GM12878 (cell line): ENCODE measurements at regions not wholly inside any gene's neighbourhood (a gene's known extent, or its start where the extent isn't known, plus 50 kb on each side); places are given as distances from the start of the nearest gene placed in this dataset.

Experiments
- ATAC-seq: fragments of 200-7000 bp; cut with Tn5 transposase; 3 replicates; pipeline ENCODE4 v1.9.1; 2020; ENCODE audit warnings: mild to moderate bottlenecking, moderate library complexity
- BruUV-seq: library from RNA; stranded (reverse); fragments of 400-500 nt; replicated peaks from 2 replicates; lab custom pipeline; 2021; lab: Mats Ljungman, UMichigan
- CTCF ChIA-PET: fragments of 300-600 bp; sonication (Branson Sonifier 250); formaldehyde crosslinking; extraction: SDS; loops from one replicate; lab custom pipeline; 2021; ENCODE audit warnings: inconsistent platforms; lab: Yijun Ruan, JAX
- POLR2A ChIA-PET: fragments of 350-600 bp; formaldehyde crosslinking; extraction: SDS; loops from one replicate; lab custom pipeline; 2021; ENCODE audit warnings: inconsistent platforms; lab: Charles Lee
- RAD21 ChIA-PET: fragments of 300-600 bp; sonication (Branson Sonifier 250); formaldehyde crosslinking; loops from one replicate; lab custom pipeline; 2023; ENCODE audit warnings: antibody characterized with exemption; ENCODE audit not compliant: unreplicated experiment; lab: Charles Lee
- SMC1A ChIA-PET: fragments of 300-600 bp; sonication (Branson Sonifier 250); formaldehyde crosslinking; loops from one replicate; lab custom pipeline; 2023; ENCODE audit not compliant: unreplicated experiment, uncharacterized antibody; lab: Charles Lee
- DNase-seq: peaks from one replicate; pipeline ENCODE4 v3.0.0-alpha.2; 2011; ENCODE audit warnings: low read depth, low spot score
- FAIRE-seq: peaks from 3 replicates; lab custom pipeline; 2011; peaks lifted over from hg19 to GRCh38; lab: Jason Lieb, UNC
- H2AFZ ChIP-seq: 2 replicates; pipeline ENCODE4 v1.6.0; 2011; ENCODE audit warnings: low read depth, low read length, control low read depth; ENCODE audit not compliant: control insufficient read depth
- H3K27ac ChIP-seq: 2 replicates; pipeline ENCODE4 v1.5.1; 2011; ENCODE audit warnings: control low read depth; ENCODE audit not compliant: control insufficient read depth, insufficient read depth
- H3K27me3 ChIP-seq, 2 experiments: replicated peaks in 1 of 2; 2 replicates each; pipeline versions ENCODE4 v1.6.0 to v1.6.1; 2011; ENCODE audit warnings: low read length in 1 of 2; ENCODE audit not compliant: control insufficient read depth in 2 of 2, insufficient read depth in 2 of 2
- H3K36me3 ChIP-seq, 2 experiments: 2 replicates each; pipeline ENCODE4 v1.5.1; 2011; ENCODE audit warnings: low read length in 1 of 2; ENCODE audit not compliant: control insufficient read depth in 2 of 2, insufficient read depth in 2 of 2
- H3K4me1 ChIP-seq: 2 replicates; pipeline ENCODE4 v1.6.1; 2011; ENCODE audit warnings: mild to moderate bottlenecking, low read length, moderate library complexity, mixed read lengths; ENCODE audit not compliant: control insufficient read depth, insufficient read depth
- H3K4me2 ChIP-seq: 2 replicates; pipeline ENCODE4 v1.6.0; 2011; ENCODE audit warnings: control low read depth; ENCODE audit not compliant: control insufficient read depth, insufficient read depth
- H3K4me3 ChIP-seq: fragments of 200-600 bp; sonication (generic); 2 replicates; pipeline ENCODE4 v1.5.1; 2016
- H3K79me2 ChIP-seq: 2 replicates; pipeline ENCODE4 v1.6.0; 2011; ENCODE audit warnings: low read length; ENCODE audit not compliant: control insufficient read depth, insufficient read depth
- H3K9ac ChIP-seq: 2 replicates; pipeline ENCODE4 v1.8.0; 2011; ENCODE audit warnings: low read length, control low read depth, mixed read lengths; ENCODE audit not compliant: control insufficient read depth, insufficient read depth
- H3K9me3 ChIP-seq: replicated peaks from 3 replicates; pipeline ENCODE4 v1.5.1; 2011; ENCODE audit warnings: mild to moderate bottlenecking, low read length; ENCODE audit not compliant: control insufficient read depth, insufficient read depth
- H4K20me1 ChIP-seq: 2 replicates; pipeline ENCODE4 v1.6.0; 2011; ENCODE audit not compliant: control insufficient read depth, insufficient read depth
- WGBS: methylation state at CpG from one replicate; pipeline ENCODE4 v1.1.6; 2016; ENCODE audit warnings: low lambda C conversion rate; ENCODE audit not compliant: insufficient replicate concordance, insufficient coverage; ENCODE audit errors: missing lambda C conversion rate; 5-methylcytosine and 5-hydroxymethylcytosine counted together
- in situ Hi-C: fragments of 300-500 bp; cut with MboI; formaldehyde crosslinking; loops from 9 replicates; pipeline ENCODE4 v1.14.3; 2018; ENCODE audit warnings: mixed read lengths
- intact Hi-C: fragments of 100-400 bp; cut with micrococcal nuclease; formaldehyde crosslinking; loops from one replicate; pipeline ENCODE4 v1.14.2; 2022; ENCODE audit not compliant: unreplicated experiment
- TF ChIP-seq, protein P1 (sequence below): fragments of 450-650 bp; IDR thresholded peaks from 2 replicates; pipeline ENCODE4 v1.6.1; 2017; ENCODE audit warnings: antibody characterized with exemption, mild to moderate bottlenecking, moderate library complexity
- TF ChIP-seq, protein P2 (sequence below): IDR thresholded peaks from 2 replicates; pipeline ENCODE4 v1.6.1; 2012; ENCODE audit warnings: mild to moderate bottlenecking, low read depth, low read length

DNA sequence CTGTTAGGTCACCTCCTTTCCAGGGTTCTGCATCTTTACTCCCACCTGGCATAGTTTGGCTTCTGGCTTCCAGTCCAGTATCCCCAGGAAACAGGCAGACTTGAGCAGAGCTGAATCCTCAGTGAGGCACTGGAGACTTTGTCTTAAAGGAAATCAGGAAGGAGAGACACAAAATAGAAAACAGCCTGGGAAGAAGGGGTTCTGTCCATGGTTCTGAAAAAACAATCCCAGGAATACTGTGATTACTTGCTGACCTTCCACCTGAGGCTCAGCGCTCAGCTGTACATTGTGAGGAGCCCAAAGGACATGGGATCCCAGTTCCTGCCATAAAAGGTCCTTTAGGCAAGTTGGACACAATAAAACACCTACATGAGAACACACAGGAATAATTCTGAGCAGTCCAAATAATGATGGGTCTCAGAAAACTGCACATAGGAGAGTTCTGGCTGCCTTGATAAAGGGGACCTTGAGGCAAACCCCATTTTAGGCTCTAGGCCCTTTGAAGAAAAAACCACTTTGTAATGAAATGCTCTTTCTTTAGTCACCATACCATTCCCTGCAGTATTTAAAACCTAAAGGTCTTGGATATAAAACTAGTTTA lies 81.4 kb upstream of the CRHR1 start:
- Histone ChIP-seq H2AFZ (no peak overlapping the region), H4K20me1 (no peaks in the 10 kb centered on the region), H3K4me1 (no peaks in the 10 kb centered on the region), H3K27me3 (peaks cover 0 to 2% of the 10 kb centered on the region in 2 experiments; a peak in 3 of 4 replicates), H3K9me3 (no peaks in the 10 kb centered on the region), H3K27ac (no peak overlapping the region), H3K4me2 (no peak overlapping the region), H3K79me2 (no peaks in the 10 kb centered on the region), H3K4me3 (no peak overlapping the region), H3K36me3 (no peaks in the 10 kb centered on the region), H3K9ac (no peak overlapping the region)
- TF ChIP-seq, protein P1, sequence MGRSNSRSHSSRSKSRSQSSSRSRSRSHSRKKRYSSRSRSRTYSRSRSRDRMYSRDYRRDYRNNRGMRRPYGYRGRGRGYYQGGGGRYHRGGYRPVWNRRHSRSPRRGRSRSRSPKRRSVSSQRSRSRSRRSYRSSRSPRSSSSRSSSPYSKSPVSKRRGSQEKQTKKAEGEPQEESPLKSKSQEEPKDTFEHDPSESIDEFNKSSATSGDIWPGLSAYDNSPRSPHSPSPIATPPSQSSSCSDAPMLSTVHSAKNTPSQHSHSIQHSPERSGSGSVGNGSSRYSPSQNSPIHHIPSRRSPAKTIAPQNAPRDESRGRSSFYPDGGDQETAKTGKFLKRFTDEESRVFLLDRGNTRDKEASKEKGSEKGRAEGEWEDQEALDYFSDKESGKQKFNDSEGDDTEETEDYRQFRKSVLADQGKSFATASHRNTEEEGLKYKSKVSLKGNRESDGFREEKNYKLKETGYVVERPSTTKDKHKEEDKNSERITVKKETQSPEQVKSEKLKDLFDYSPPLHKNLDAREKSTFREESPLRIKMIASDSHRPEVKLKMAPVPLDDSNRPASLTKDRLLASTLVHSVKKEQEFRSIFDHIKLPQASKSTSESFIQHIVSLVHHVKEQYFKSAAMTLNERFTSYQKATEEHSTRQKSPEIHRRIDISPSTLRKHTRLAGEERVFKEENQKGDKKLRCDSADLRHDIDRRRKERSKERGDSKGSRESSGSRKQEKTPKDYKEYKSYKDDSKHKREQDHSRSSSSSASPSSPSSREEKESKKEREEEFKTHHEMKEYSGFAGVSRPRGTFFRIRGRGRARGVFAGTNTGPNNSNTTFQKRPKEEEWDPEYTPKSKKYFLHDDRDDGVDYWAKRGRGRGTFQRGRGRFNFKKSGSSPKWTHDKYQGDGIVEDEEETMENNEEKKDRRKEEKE = no peak
- TF ChIP-seq, protein P2, sequence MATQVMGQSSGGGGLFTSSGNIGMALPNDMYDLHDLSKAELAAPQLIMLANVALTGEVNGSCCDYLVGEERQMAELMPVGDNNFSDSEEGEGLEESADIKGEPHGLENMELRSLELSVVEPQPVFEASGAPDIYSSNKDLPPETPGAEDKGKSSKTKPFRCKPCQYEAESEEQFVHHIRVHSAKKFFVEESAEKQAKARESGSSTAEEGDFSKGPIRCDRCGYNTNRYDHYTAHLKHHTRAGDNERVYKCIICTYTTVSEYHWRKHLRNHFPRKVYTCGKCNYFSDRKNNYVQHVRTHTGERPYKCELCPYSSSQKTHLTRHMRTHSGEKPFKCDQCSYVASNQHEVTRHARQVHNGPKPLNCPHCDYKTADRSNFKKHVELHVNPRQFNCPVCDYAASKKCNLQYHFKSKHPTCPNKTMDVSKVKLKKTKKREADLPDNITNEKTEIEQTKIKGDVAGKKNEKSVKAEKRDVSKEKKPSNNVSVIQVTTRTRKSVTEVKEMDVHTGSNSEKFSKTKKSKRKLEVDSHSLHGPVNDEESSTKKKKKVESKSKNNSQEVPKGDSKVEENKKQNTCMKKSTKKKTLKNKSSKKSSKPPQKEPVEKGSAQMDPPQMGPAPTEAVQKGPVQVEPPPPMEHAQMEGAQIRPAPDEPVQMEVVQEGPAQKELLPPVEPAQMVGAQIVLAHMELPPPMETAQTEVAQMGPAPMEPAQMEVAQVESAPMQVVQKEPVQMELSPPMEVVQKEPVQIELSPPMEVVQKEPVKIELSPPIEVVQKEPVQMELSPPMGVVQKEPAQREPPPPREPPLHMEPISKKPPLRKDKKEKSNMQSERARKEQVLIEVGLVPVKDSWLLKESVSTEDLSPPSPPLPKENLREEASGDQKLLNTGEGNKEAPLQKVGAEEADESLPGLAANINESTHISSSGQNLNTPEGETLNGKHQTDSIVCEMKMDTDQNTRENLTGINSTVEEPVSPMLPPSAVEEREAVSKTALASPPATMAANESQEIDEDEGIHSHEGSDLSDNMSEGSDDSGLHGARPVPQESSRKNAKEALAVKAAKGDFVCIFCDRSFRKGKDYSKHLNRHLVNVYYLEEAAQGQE = peak; percentile 75
- BruUV-seq = no TSS peak
- intact Hi-C loops = no loop called here
- WGBS = 0% methylated on average over 1 of the region's 1 CpG
- in situ Hi-C loops = no loop called here
- ATAC-seq (no peak), FAIRE-seq (no peak), DNase-seq (no peak)
- ChIA-PET RAD21 (no interaction called here), POLR2A (no interaction called here), SMC1A (no interaction called here), CTCF (no interaction called here)
